WTC11 (cell line): ENCODE measurements at regions not wholly inside any gene's neighbourhood (a gene's known extent, or its start where the extent isn't known, plus 50 kb on each side); places are given as distances from the start of the nearest gene placed in this dataset.

Experiments
- ATAC-seq: fragments of 200-7000 bp; cut with Tn5 transposase; 2 replicates; pipeline ENCODE4 v1.10.0; 2021; ENCODE audit warnings: mild to moderate bottlenecking, moderate library complexity
- CTCF ChIA-PET: fragments of 300-600 bp; sonication (Branson Sonifier 250); formaldehyde crosslinking; loops from one replicate; lab custom pipeline; 2021; ENCODE audit warnings: antibody characterized with exemption; lab: Charles Lee
- POLR2A ChIA-PET: fragments of 350-600 bp; sonication (Branson Sonifier 250); formaldehyde crosslinking; loops from one replicate; lab custom pipeline; 2021; ENCODE audit warnings: antibody characterized with exemption; lab: Charles Lee
- DNase-seq: peaks from one replicate; pipeline ENCODE4 v3.0.0; 2021; ENCODE audit warnings: low spot score
- H3K27ac Mint-ChIP-seq: 2 replicates; pipeline ENCODE4 v1.8.0; 2021; ENCODE audit warnings: mixed read lengths
- H3K27me3 Mint-ChIP-seq: 2 replicates; pipeline ENCODE4 v1.8.0; 2021; ENCODE audit warnings: low read depth, mild to moderate bottlenecking, moderate library complexity, mixed read lengths
- H3K36me3 Mint-ChIP-seq: 2 replicates; pipeline ENCODE4 v1.8.0; 2021; ENCODE audit warnings: mixed read lengths
- H3K4me1 Mint-ChIP-seq: 2 replicates; pipeline ENCODE4 v1.8.0; 2022; ENCODE audit warnings: mixed read lengths
- H3K4me3 Mint-ChIP-seq: 2 replicates; pipeline ENCODE4 v1.8.0; 2021; ENCODE audit warnings: mild to moderate bottlenecking, moderate library complexity, mixed read lengths
- H3K9me3 Mint-ChIP-seq: 2 replicates; pipeline ENCODE4 v1.8.0; 2021; ENCODE audit warnings: mixed read lengths
- E2F1 ChIP-seq: sonication (generic); formaldehyde crosslinking; IDR thresholded peaks from 2 replicates; pipeline ENCODE4 v1.8.0; 2022; ENCODE audit warnings: mild to moderate bottlenecking, missing genetic modification reagents
- FOXJ3 ChIP-seq: sonication (generic); formaldehyde crosslinking; IDR thresholded peaks from 2 replicates; pipeline ENCODE4 v1.9.0; 2021; ENCODE audit warnings: missing genetic modification reagents, mild to moderate bottlenecking, borderline replicate concordance
- FOXK1 ChIP-seq: sonication (generic); formaldehyde crosslinking; IDR thresholded peaks from 2 replicates; pipeline ENCODE4 v1.8.0; 2022; ENCODE audit warnings: mild to moderate bottlenecking, moderate library complexity, missing genetic modification reagents
- JUN ChIP-seq: sonication (generic); formaldehyde crosslinking; IDR thresholded peaks from 2 replicates; pipeline ENCODE4 v1.8.0; 2023; ENCODE audit warnings: mild to moderate bottlenecking, missing genetic modification reagents
- MXD4 ChIP-seq: fragments of 250-450 bp; sonication (Bioruptor Pico); IDR thresholded peaks from 2 replicates; pipeline ENCODE4 v1.8.0; 2021; ENCODE audit warnings: mild to moderate bottlenecking, moderate library complexity, borderline replicate concordance
- NR3C1 ChIP-seq: sonication (generic); formaldehyde crosslinking; conservative IDR thresholded peaks from 2 replicates; pipeline ENCODE4 v1.8.1; 2023; ENCODE audit warnings: low read depth, mild to moderate bottlenecking, missing genetic modification reagents
- RELA ChIP-seq: sonication (generic); formaldehyde crosslinking; IDR thresholded peaks from 2 replicates; pipeline ENCODE4 v1.8.1; 2022; ENCODE audit warnings: missing genetic modification reagents, mild to moderate bottlenecking, borderline replicate concordance
- SMAD3 ChIP-seq: sonication (generic); formaldehyde crosslinking; IDR thresholded peaks from 2 replicates; pipeline ENCODE4 v1.8.0; 2022; ENCODE audit warnings: missing genetic modification reagents, mild to moderate bottlenecking, borderline replicate concordance
- ZNF232 ChIP-seq: sonication (generic); formaldehyde crosslinking; IDR thresholded peaks from 2 replicates; pipeline ENCODE4 v1.8.0; 2022; ENCODE audit warnings: mild to moderate bottlenecking, missing genetic modification reagents
- ZNF281 ChIP-seq: sonication (generic); formaldehyde crosslinking; IDR thresholded peaks from 2 replicates; pipeline ENCODE4 v1.8.0; 2023; ENCODE audit warnings: mild to moderate bottlenecking, missing genetic modification reagents
- TF ChIP-seq, protein P1 (sequence below): sonication (generic); formaldehyde crosslinking; IDR thresholded peaks from 2 replicates; pipeline ENCODE4 v1.8.1; 2023; ENCODE audit warnings: mild to moderate bottlenecking, missing genetic modification reagents, moderate library complexity
- TF ChIP-seq, protein P2 (sequence below): sonication (generic); formaldehyde crosslinking; IDR thresholded peaks from 2 replicates; pipeline ENCODE4 v1.8.0; 2023; ENCODE audit warnings: missing genetic modification reagents
- TF ChIP-seq, protein P3 (sequence below): sonication (generic); formaldehyde crosslinking; IDR thresholded peaks from 2 replicates; pipeline ENCODE4 v1.8.1; 2022; ENCODE audit warnings: low read depth, mild to moderate bottlenecking, moderate library complexity, missing genetic modification reagents, borderline replicate concordance
- TF ChIP-seq, protein P4 (sequence below): fragments of 250-450 bp; sonication (Bioruptor Pico); conservative IDR thresholded peaks from 2 replicates; pipeline ENCODE4 v1.9.0; 2021; ENCODE audit warnings: mild to moderate bottlenecking
- TF ChIP-seq, protein P5 (sequence below): sonication (generic); formaldehyde crosslinking; IDR thresholded peaks from 2 replicates; pipeline ENCODE4 v1.8.1; 2022; ENCODE audit warnings: mild to moderate bottlenecking, moderate library complexity, missing genetic modification reagents
- TF ChIP-seq, protein P6 (sequence below): sonication (generic); formaldehyde crosslinking; IDR thresholded peaks from 2 replicates; pipeline ENCODE4 v1.8.1; 2022; ENCODE audit warnings: mild to moderate bottlenecking, missing genetic modification reagents, moderate library complexity, borderline replicate concordance

GRCh38 chr21:25494804-25495203, 112.5 kb downstream of the MRPL39 start (continued):
- TF ChIP-seq, protein P1, sequence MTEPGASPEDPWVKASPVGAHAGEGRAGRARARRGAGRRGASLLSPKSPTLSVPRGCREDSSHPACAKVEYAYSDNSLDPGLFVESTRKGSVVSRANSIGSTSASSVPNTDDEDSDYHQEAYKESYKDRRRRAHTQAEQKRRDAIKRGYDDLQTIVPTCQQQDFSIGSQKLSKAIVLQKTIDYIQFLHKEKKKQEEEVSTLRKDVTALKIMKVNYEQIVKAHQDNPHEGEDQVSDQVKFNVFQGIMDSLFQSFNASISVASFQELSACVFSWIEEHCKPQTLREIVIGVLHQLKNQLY (CRISPR knock-in tag): no peak
- no peak for TF ChIP-seq ZNF232

DNA sequence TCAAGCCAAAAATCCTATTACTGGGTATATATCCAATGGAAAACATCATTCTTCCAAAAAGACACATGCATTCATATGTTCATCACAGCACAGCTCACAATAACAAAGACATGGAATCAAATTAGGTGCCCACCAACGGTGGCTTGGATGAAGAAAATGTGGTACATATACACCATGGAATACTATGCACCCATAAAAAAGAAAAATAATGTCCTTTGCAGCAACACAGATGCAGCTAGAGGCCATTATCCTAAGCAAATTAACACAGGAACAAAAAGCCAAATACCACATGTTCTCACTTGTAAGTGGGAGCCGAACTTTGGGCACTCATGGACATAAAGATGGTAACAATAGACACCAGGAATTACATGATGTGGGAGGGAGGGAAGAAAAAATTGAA, 113.6 kb downstream of the MRPL39 start:
- no peak overlapping the region for H3K4me3 Mint-ChIP-seq
- H3K27ac Mint-ChIP-seq: no peak overlapping the region
- peaks cover 7% of the 10 kb centered on the region for H3K9me3 Mint-ChIP-seq
- no peak for TF ChIP-seq FOXJ3 (CRISPR knock-in tag)
- TF ChIP-seq, protein P2, sequence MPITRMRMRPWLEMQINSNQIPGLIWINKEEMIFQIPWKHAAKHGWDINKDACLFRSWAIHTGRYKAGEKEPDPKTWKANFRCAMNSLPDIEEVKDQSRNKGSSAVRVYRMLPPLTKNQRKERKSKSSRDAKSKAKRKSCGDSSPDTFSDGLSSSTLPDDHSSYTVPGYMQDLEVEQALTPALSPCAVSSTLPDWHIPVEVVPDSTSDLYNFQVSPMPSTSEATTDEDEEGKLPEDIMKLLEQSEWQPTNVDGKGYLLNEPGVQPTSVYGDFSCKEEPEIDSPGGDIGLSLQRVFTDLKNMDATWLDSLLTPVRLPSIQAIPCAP: no peak
- TF ChIP-seq, protein P3, sequence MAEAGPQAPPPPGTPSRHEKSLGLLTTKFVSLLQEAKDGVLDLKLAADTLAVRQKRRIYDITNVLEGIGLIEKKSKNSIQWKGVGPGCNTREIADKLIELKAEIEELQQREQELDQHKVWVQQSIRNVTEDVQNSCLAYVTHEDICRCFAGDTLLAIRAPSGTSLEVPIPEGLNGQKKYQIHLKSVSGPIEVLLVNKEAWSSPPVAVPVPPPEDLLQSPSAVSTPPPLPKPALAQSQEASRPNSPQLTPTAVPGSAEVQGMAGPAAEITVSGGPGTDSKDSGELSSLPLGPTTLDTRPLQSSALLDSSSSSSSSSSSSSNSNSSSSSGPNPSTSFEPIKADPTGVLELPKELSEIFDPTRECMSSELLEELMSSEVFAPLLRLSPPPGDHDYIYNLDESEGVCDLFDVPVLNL (CRISPR knock-in tag): no peak
- TF ChIP-seq JUN (CRISPR knock-in tag): no peak
- TF ChIP-seq, protein P4, sequence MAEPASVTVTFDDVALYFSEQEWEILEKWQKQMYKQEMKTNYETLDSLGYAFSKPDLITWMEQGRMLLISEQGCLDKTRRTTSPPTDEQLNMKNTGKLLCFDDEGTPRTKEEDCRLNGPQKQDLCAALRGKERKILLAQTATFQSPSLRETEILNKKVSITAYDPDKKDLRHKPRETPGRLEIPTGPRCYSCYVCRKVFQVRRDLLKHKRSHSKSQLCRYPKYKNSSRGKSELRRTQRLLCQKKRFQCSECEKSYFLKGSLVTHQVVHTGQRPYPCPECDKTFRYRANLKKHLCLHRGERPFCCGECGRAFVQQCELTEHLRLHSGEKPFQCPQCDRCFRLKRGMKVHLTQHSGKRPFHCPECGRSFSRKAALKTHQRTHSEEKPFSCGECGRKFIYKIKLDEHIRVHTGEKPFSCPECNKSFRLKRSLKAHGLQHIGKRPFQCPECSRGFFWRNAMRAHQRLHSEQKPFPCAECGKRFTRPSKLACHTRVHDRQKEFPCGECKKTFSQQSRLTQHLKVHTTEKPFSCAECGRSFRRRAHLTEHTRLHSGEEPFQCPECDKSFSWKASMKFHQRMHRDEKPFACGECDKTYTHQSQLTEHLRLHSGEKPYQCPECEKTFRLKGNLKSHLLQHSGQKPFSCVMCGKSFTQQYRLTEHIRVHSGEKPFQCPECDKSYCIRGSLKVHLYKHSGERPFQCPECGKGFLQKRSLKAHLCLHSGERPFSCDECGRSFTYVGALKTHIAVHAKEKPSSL (CRISPR knock-in tag): no peak
- TF ChIP-seq MXD4 (CRISPR knock-in tag): no peak
- TF ChIP-seq SMAD3: no peak
- TF ChIP-seq FOXK1 (CRISPR knock-in tag): no peak
- TF ChIP-seq E2F1 (CRISPR knock-in tag): no peak
- TF ChIP-seq, protein P5, sequence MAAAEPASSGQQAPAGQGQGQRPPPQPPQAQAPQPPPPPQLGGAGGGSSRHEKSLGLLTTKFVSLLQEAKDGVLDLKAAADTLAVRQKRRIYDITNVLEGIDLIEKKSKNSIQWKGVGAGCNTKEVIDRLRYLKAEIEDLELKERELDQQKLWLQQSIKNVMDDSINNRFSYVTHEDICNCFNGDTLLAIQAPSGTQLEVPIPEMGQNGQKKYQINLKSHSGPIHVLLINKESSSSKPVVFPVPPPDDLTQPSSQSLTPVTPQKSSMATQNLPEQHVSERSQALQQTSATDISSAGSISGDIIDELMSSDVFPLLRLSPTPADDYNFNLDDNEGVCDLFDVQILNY (CRISPR knock-in tag): no peak
- TF ChIP-seq RELA (CRISPR knock-in tag): no peak
- no peak for TF ChIP-seq NR3C1 (CRISPR knock-in tag)
- no peak for TF ChIP-seq ZNF281 (CRISPR knock-in tag)
- TF ChIP-seq, protein P6, sequence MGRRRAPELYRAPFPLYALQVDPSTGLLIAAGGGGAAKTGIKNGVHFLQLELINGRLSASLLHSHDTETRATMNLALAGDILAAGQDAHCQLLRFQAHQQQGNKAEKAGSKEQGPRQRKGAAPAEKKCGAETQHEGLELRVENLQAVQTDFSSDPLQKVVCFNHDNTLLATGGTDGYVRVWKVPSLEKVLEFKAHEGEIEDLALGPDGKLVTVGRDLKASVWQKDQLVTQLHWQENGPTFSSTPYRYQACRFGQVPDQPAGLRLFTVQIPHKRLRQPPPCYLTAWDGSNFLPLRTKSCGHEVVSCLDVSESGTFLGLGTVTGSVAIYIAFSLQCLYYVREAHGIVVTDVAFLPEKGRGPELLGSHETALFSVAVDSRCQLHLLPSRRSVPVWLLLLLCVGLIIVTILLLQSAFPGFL (CRISPR knock-in tag): no peak
- no peaks in the 10 kb centered on the region for H3K36me3 Mint-ChIP-seq
- H3K4me1 Mint-ChIP-seq: no peaks in the 10 kb centered on the region
- ChIA-PET CTCF (no interaction called here), POLR2A (no interaction called here)
- no peaks in the 10 kb centered on the region; the same call in 1 of the 2 replicates for H3K27me3 Mint-ChIP-seq
- DNase-seq: no peak
- no peak for ATAC-seq
